SK-N-SH (cell line): ENCODE measurements at regions not wholly inside any gene's neighbourhood (a gene's known extent, or its start where the extent isn't known, plus 50 kb on each side); places are given as distances from the start of the nearest gene placed in this dataset.

Source experiments
- CTCF ChIA-PET: fragments of 300-600, 350-600 bp; formaldehyde crosslinking; extraction: SDS; loops from one replicate; lab custom pipeline; 2021; lab: Yijun Ruan, JAX
- POLR2A ChIA-PET: fragments of 350-600 bp; sonication (Branson Sonifier 250); formaldehyde crosslinking; extraction: SDS; loops from one replicate; lab custom pipeline; 2020; ENCODE audit warnings: antibody characterized with exemption, inconsistent platforms; lab: Yijun Ruan, JAX
- DNase-seq: peaks from one replicate; pipeline ENCODE4 v3.0.0; 2012
- H2AFZ ChIP-seq: fragments of 200-600 bp; sonication (generic); 2 replicates; pipeline ENCODE4 v1.8.1; 2016; ENCODE audit warnings: antibody characterized with exemption, mild to moderate bottlenecking, low read depth
- H3F3A ChIP-seq: fragments of 200-600 bp; sonication (generic); replicated peaks from 2 replicates; pipeline ENCODE3; 2016; ENCODE audit warnings: antibody characterized with exemption, mild to moderate bottlenecking; ENCODE audit not compliant: insufficient read depth
- H3K27ac ChIP-seq, 2 experiments: fragments of 200-500 bp in 1 of 2; fragments of 200-600 bp in 1 of 2; sonication (Bioruptor generic) in 1 of 2; sonication (generic), shearing (Covaris generic) in 1 of 2; 2 replicates each; pipeline versions ENCODE4 v1.5.1 to v1.6.1; 2014 to 2016; ENCODE audit warnings: low read depth in 2 of 2, inconsistent platforms in 1 of 2, low read length in 1 of 2, mild to moderate bottlenecking in 1 of 2, mixed read lengths in 1 of 2
- H3K27me3 ChIP-seq: fragments of 200-600 bp; sonication (generic), shearing (Covaris generic); 2 replicates; pipeline ENCODE4 v1.6.1; 2016; ENCODE audit warnings: mixed run types; ENCODE audit not compliant: insufficient read depth
- H3K36me3 ChIP-seq, 2 experiments: fragments of 200-500 bp in 1 of 2; fragments of 200-600 bp in 1 of 2; sonication (Bioruptor generic) in 1 of 2; sonication (generic) in 1 of 2; replicated peaks in 1 of 2; 2 replicates each; pipeline versions ENCODE3 to v1.5.1; 2014 to 2016; ENCODE audit warnings: low read length in 1 of 2, mild to moderate bottlenecking in 1 of 2; ENCODE audit not compliant: insufficient read depth in 2 of 2, control insufficient read depth in 1 of 2
- H3K4me1 ChIP-seq, 2 experiments: fragments of 200-500 bp in 1 of 2; fragments of 200-600 bp in 1 of 2; sonication (Bioruptor generic) in 1 of 2; sonication (generic), shearing (Covaris generic) in 1 of 2; 2 replicates each; pipeline versions ENCODE4 v1.5.1 to v1.6.1; 2014 to 2016; ENCODE audit warnings: low read depth in 1 of 2, low read length in 1 of 2, mixed run types in 1 of 2; ENCODE audit not compliant: insufficient read depth in 2 of 2, control insufficient read depth in 1 of 2
- H3K4me2 ChIP-seq: fragments of 200-600 bp; sonication (generic), shearing (Covaris generic); 2 replicates; pipeline ENCODE4 v1.6.1; 2017; ENCODE audit warnings: mixed run types
- H3K4me3 ChIP-seq, 2 experiments: fragments of 200-500 bp in 1 of 2; fragments of 200-600 bp in 1 of 2; sonication (Bioruptor generic) in 1 of 2; sonication (generic), shearing (Covaris generic) in 1 of 2; 2 replicates each; pipeline versions ENCODE4 v1.5.1 to v1.8.1; 2014 to 2016; ENCODE audit warnings: low read depth in 2 of 2, inconsistent platforms in 1 of 2, low read length in 1 of 2, mild to moderate bottlenecking in 1 of 2, mixed read lengths in 1 of 2, moderate library complexity in 1 of 2
- H3K79me2 ChIP-seq: fragments of 200-600 bp; sonication (generic); 2 replicates; pipeline ENCODE4 v1.8.1; 2017; ENCODE audit warnings: mild to moderate bottlenecking; ENCODE audit not compliant: insufficient read depth
- H3K9ac ChIP-seq: fragments of 200-600 bp; sonication (generic); 2 replicates; pipeline ENCODE4 v1.6.1; 2017; ENCODE audit warnings: mixed run types
- H3K9me2 ChIP-seq: fragments of 200-600 bp; sonication (generic); 2 replicates; pipeline ENCODE4 v1.6.1; 2017; ENCODE audit warnings: mixed run types
- H3K9me3 ChIP-seq: fragments of 200-600 bp; sonication (generic); 2 replicates; pipeline ENCODE4 v1.6.1; 2017; ENCODE audit warnings: mixed run types, mild to moderate bottlenecking, moderate library complexity
- H4K20me1 ChIP-seq: fragments of 200-600 bp; sonication (generic); 2 replicates; pipeline ENCODE4 v1.6.1; 2017; ENCODE audit warnings: mild to moderate bottlenecking, mixed run types; ENCODE audit not compliant: insufficient read depth
- CHD2 ChIP-seq: fragments of 150-350 bp; IDR thresholded peaks from 2 replicates; pipeline ENCODE4 v1.6.1; 2018; ENCODE audit warnings: low read length; ENCODE audit not compliant: partially characterized antibody
- EP300 ChIP-seq, 2 experiments: IDR thresholded peaks; 2 replicates each; pipeline versions ENCODE4 v1.4.0 to v1.6.1; 2012; ENCODE audit warnings: borderline replicate concordance in 1 of 2, low read depth in 1 of 2, low read length in 1 of 2
- FOSL2 ChIP-seq: IDR thresholded peaks from 2 replicates; pipeline ENCODE4 v1.4.0; 2012; ENCODE audit warnings: low read depth, mild to moderate bottlenecking, moderate library complexity, borderline replicate concordance
- FOXJ3 ChIP-seq: sonication (generic); formaldehyde crosslinking; IDR thresholded peaks from 2 replicates; pipeline ENCODE4 v1.5.1; 2020; ENCODE audit warnings: mild to moderate bottlenecking, missing genetic modification reagents
- IRF3 ChIP-seq: fragments of 150-350 bp; IDR thresholded peaks from 2 replicates; pipeline ENCODE4 v1.6.1; 2016; ENCODE audit warnings: mild to moderate bottlenecking, low read depth, low read length
- MEF2A ChIP-seq: IDR thresholded peaks from 2 replicates; pipeline ENCODE4 v1.4.0; 2012; ENCODE audit warnings: low read depth, borderline replicate concordance
- MXI1 ChIP-seq: IDR thresholded peaks from 2 replicates; pipeline ENCODE4 v1.6.1; 2012; ENCODE audit warnings: mild to moderate bottlenecking, low read depth, low read length, improper control_type of control experiment
- NRF1 ChIP-seq: IDR thresholded peaks from 2 replicates; pipeline ENCODE4 v1.6.1; 2012; ENCODE audit warnings: low read depth, mild to moderate bottlenecking, low read length
- RFX5 ChIP-seq: IDR thresholded peaks from 2 replicates; pipeline ENCODE4 v1.6.1; 2012; ENCODE audit warnings: mild to moderate bottlenecking, improper control_type of control experiment, low read length
- SIN3A ChIP-seq: IDR thresholded peaks from 2 replicates; pipeline ENCODE4 v1.6.1; 2012; ENCODE audit warnings: low read depth, mild to moderate bottlenecking, low read length, moderate library complexity, borderline replicate concordance
- USF2 ChIP-seq: fragments of 150-350 bp; IDR thresholded peaks from 2 replicates; pipeline ENCODE4 v1.6.1; 2017; ENCODE audit warnings: antibody characterized with exemption, low read length, low read depth, borderline replicate concordance
- YY1 ChIP-seq: IDR thresholded peaks from 2 replicates; pipeline ENCODE4 v1.4.0; 2012; ENCODE audit warnings: low read depth, mild to moderate bottlenecking
- WGBS: methylation state at CpG from one replicate; pipeline ENCODE4 v1.1.6; 2017; ENCODE audit warnings: low lambda C conversion rate; 5-methylcytosine and 5-hydroxymethylcytosine counted together
- TF ChIP-seq, protein P1 (sequence below): IDR thresholded peaks from 2 replicates; pipeline ENCODE4 v1.4.0; 2012; ENCODE audit warnings: low read depth, borderline replicate concordance
- TF ChIP-seq, protein P2 (sequence below): fragments of 200-600 bp; sonication (generic); IDR thresholded peaks from 2 replicates; pipeline ENCODE4 v1.6.1; 2017; ENCODE audit warnings: antibody characterized with exemption, mild to moderate bottlenecking, moderate library complexity
- TF ChIP-seq, protein P3 (sequence below): IDR thresholded peaks from 2 replicates; pipeline ENCODE4 v1.4.0; 2012; ENCODE audit warnings: low read depth

DNA sequence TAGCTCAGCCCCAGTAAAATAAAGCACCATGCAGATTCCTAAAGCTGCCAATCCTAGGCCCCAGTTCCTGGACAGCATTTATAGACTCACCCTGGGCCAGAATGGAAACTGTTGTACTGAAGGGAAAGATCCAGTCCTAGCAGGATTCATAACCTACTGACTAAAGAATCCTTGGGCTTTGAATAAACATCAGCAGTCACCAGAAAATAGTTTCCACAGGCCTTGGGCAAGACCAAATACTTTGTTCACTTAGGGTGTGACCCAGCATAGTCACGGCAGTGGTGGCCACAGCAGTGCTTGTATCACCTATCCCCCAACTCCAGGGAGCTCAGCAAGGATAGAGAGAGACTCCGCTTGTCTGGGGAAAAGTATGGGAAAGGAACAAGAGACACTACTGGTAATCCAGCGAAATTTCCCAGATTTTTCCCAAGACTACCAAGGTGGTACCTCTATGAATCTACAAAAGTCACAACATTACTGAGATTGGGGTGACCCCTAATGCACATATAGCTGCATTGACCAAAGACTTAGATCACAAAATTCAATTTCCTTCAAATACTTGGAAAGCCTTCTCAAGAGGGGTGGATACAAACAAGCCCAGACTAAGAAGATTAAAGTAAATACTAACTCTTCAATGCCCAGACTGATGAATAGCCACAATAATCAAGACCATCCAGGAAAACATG lies 748.1 kb upstream of the LRATD1 start:
- H3F3A ChIP-seq: no peaks in the 10 kb centered on the region
- H3K9me3 ChIP-seq: no peaks in the 10 kb centered on the region; the same call in 1 of the 2 replicates
- DNase-seq: no peak
- no peak overlapping the region for H2AFZ ChIP-seq
- TF ChIP-seq, protein P1, sequence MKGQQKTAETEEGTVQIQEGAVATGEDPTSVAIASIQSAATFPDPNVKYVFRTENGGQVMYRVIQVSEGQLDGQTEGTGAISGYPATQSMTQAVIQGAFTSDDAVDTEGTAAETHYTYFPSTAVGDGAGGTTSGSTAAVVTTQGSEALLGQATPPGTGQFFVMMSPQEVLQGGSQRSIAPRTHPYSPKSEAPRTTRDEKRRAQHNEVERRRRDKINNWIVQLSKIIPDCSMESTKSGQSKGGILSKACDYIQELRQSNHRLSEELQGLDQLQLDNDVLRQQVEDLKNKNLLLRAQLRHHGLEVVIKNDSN: no peak
- TF ChIP-seq FOXJ3 (no peak), IRF3 (no peak)
- TF ChIP-seq, protein P2, sequence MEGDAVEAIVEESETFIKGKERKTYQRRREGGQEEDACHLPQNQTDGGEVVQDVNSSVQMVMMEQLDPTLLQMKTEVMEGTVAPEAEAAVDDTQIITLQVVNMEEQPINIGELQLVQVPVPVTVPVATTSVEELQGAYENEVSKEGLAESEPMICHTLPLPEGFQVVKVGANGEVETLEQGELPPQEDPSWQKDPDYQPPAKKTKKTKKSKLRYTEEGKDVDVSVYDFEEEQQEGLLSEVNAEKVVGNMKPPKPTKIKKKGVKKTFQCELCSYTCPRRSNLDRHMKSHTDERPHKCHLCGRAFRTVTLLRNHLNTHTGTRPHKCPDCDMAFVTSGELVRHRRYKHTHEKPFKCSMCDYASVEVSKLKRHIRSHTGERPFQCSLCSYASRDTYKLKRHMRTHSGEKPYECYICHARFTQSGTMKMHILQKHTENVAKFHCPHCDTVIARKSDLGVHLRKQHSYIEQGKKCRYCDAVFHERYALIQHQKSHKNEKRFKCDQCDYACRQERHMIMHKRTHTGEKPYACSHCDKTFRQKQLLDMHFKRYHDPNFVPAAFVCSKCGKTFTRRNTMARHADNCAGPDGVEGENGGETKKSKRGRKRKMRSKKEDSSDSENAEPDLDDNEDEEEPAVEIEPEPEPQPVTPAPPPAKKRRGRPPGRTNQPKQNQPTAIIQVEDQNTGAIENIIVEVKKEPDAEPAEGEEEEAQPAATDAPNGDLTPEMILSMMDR: peak; percentile 27
- TF ChIP-seq, all 33 proteins: peak for 1
- Histone ChIP-seq H3K9me2 (no peaks in the 10 kb centered on the region), H3K4me2 (no peak overlapping the region), H3K27ac (no peak overlapping the region), H3K27me3 (no peaks in the 10 kb centered on the region), H3K4me1 (peaks cover 0 to 2% of the 10 kb centered on the region in 2 experiments; a peak in 1 of 4 replicates), H4K20me1 (no peaks in the 10 kb centered on the region), H3K4me3 (no peak overlapping the region), H3K9ac (no peak overlapping the region), H3K36me3 (no peaks in the 10 kb centered on the region), H3K79me2 (no peaks in the 10 kb centered on the region)
- ChIA-PET CTCF (interaction anchor here (0.7 to 1.0 kb wide), 2 partner anchors 20 to 105 kb away, joined by 3 read pairs; no protein-coding TSS in a partner anchor), POLR2A (no interaction called here)
- WGBS: 44% methylated on average over 3 of the region's 3 CpGs

GRCh38 chr2:13901526-13901925 lies 731.0 kb upstream of the LRATD1 start:
- no peaks in the 10 kb centered on the region for H3K9me3 ChIP-seq
- no peak overlapping the region for H2AFZ ChIP-seq
- no peaks in the 10 kb centered on the region for H3K27me3 ChIP-seq
- no peaks in the 10 kb centered on the region; the same call in 1 of the 2 replicates for H3K9me2 ChIP-seq
- H3K36me3 ChIP-seq: no peaks in the 10 kb centered on the region
- H3F3A ChIP-seq: no peaks in the 10 kb centered on the region
- WGBS: 43% methylated on average over 1 of the region's 1 CpG
- H3K79me2 ChIP-seq: no peaks in the 10 kb centered on the region
- no peak overlapping the region for H3K27ac ChIP-seq
- H3K9ac ChIP-seq: no peak overlapping the region
- H3K4me3 ChIP-seq: no peak overlapping the region
- ChIA-PET POLR2A (no interaction called here), CTCF (no interaction called here)
- H3K4me2 ChIP-seq: no peak overlapping the region
- TF ChIP-seq YY1: no peak
- TF ChIP-seq, protein P1: no peak
- TF ChIP-seq EP300 (IDR thresholded peaks at IDR 0.05; ENCODE audit: borderline replicate concordance in 1 of 2, low read depth in 1 of 2, low read length in 1 of 2): no peak
- no peak for TF ChIP-seq RFX5
- TF ChIP-seq SIN3A: no peak
- TF ChIP-seq MEF2A: no peak
- no peak for TF ChIP-seq USF2
- TF ChIP-seq FOSL2: no peak
- no peak for TF ChIP-seq IRF3
- TF ChIP-seq NRF1: no peak
- no peak for TF ChIP-seq CHD2
- no peak for TF ChIP-seq MXI1
- TF ChIP-seq, protein P3, sequence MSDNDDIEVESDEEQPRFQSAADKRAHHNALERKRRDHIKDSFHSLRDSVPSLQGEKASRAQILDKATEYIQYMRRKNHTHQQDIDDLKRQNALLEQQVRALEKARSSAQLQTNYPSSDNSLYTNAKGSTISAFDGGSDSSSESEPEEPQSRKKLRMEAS: no peak
- H4K20me1 ChIP-seq: no peaks in the 10 kb centered on the region
- no peaks in the 10 kb centered on the region for H3K4me1 ChIP-seq
- no peak for DNase-seq
